Fibroblast of lung (primary cell): ENCODE measurements at regions not wholly inside any gene's neighbourhood (a gene's known extent, or its start where the extent isn't known, plus 50 kb on each side); places are given as distances from the start of the nearest gene placed in this dataset.

Experiments
- CTCF ChIP-seq, 2 donors: IDR thresholded peaks in 1 of 2; conservative IDR thresholded peaks in 1 of 2; 1 replicate in 1 of 2; 2 replicates in 1 of 2; pipeline ENCODE4 v1.5.1; 2011 to 2012; ENCODE audit warnings: low read length in 2 of 2, control low read depth in 1 of 2, inconsistent platforms in 1 of 2, low read depth in 1 of 2, mild to moderate bottlenecking in 1 of 2
- EZH2 ChIP-seq: IDR thresholded peaks from 2 replicates; pipeline ENCODE4 v1.5.1; 2012; ENCODE audit warnings: low read length, control low read depth, mild to moderate bottlenecking; ENCODE audit errors: missing control alignments

- TF ChIP-seq EZH2 (no peak), CTCF (conservative IDR thresholded peaks at IDR 0.05 in 1 of 2, IDR thresholded peaks at IDR 0.05 in 1 of 2; ENCODE audit: low read depth in 1 of 2, low read length in 2 of 2) (no peak)
These were observed 625.5 kb upstream of the WWC1 start for GRCh38 chr5:167665841-167666375.
